OCI-LY7 (cell line): ENCODE measurements at regions not wholly inside any gene's neighbourhood (a gene's known extent, or its start where the extent isn't known, plus 50 kb on each side); places are given as distances from the start of the nearest gene placed in this dataset.

ENCODE experiments used
- CTCF ChIP-seq: fragments of 200-600 bp; sonication (generic); conservative IDR thresholded peaks from 2 replicates; pipeline ENCODE4 v1.5.1; 2014; ENCODE audit warnings: mild to moderate bottlenecking, antibody characterized with exemption, low read length, moderate library complexity, mixed read lengths
- EZH2phosphoT487 ChIP-seq: fragments of 200-600 bp; sonication (generic); IDR thresholded peaks from 2 replicates; pipeline ENCODE4 v1.6.1; 2018; ENCODE audit warnings: low read depth, borderline replicate concordance, mild to moderate bottlenecking, mixed run types, antibody characterized with exemption, low read length, moderate library complexity, mixed read lengths

- TF ChIP-seq CTCF = no peak
- TF ChIP-seq EZH2phosphoT487 = no peak
These were observed 59.6 kb upstream of the PLEKHG3 start for GRCh38 chr14:64644629-64645028.
